ENCODE measurements at regions not wholly inside any gene's neighbourhood (a gene's known extent, or its start where the extent isn't known, plus 50 kb on each side); places are given as distances from the start of the nearest gene placed in this dataset.

- TF ChIP-seq RAD21 (IDR thresholded peaks at IDR 0.05; ENCODE audit: low read depth) (no peak), TAF1 (IDR thresholded peaks at IDR 0.05; ENCODE audit: low read depth) (no peak), EGR1 (IDR thresholded peaks at IDR 0.05) (no peak)
These were observed 54.9 kb upstream of the BZW1 start for GRCh38 chr2:200756618-200757321.

GRCh38 chr2:200757399-200757798, 54.3 kb upstream of the BZW1 start:
- TF ChIP-seq EP300 (IDR thresholded peaks at IDR 0.05; ENCODE audit: borderline replicate concordance) (no peak), CREB1 (IDR thresholded peaks at IDR 0.05; ENCODE audit: low read depth) (no peak), EGR1 (IDR thresholded peaks at IDR 0.05) (no peak), FOXM1 (IDR thresholded peaks at IDR 0.05; ENCODE audit: borderline replicate concordance, low read depth) (no peak), TCF12 (IDR thresholded peaks at IDR 0.05; ENCODE audit: low read depth) (no peak), RAD21 (IDR thresholded peaks at IDR 0.05; ENCODE audit: low read depth) (no peak)

GRCh38 chr2:200758341-200758740, 53.4 kb upstream of the BZW1 start:
- TF ChIP-seq TCF12 (IDR thresholded peaks at IDR 0.05; ENCODE audit: low read depth) (no peak), EGR1 (IDR thresholded peaks at IDR 0.05) (no peak), ZBTB7A (IDR thresholded peaks at IDR 0.05; ENCODE audit: low read depth) (no peak), RAD21 (IDR thresholded peaks at IDR 0.05; ENCODE audit: low read depth) (no peak)

- TF ChIP-seq EGR1 (IDR thresholded peaks at IDR 0.05), result no peak
- no peak for TF ChIP-seq YY1 (IDR thresholded peaks at IDR 0.05; ENCODE audit: low read depth)
- no peak for TF ChIP-seq TAF1 (IDR thresholded peaks at IDR 0.05; ENCODE audit: low read depth)
- no peak for TF ChIP-seq ZBTB7A (IDR thresholded peaks at IDR 0.05; ENCODE audit: low read depth)
- no peak for TF ChIP-seq REST (IDR thresholded peaks at IDR 0.05; ENCODE audit: low read depth)
- no peak for TF ChIP-seq EP300 (IDR thresholded peaks at IDR 0.05; ENCODE audit: borderline replicate concordance)
- TF ChIP-seq RAD21 (IDR thresholded peaks at IDR 0.05; ENCODE audit: low read depth), result no peak
- TF ChIP-seq CREB1 (IDR thresholded peaks at IDR 0.05; ENCODE audit: low read depth), result no peak
- TF ChIP-seq USF1 (IDR thresholded peaks at IDR 0.05), result no peak
- no peak for TF ChIP-seq MAX (IDR thresholded peaks at IDR 0.05)
- TF ChIP-seq CEBPB (IDR thresholded peaks at IDR 0.05), result no peak
- no peak for TF ChIP-seq TCF12 (IDR thresholded peaks at IDR 0.05; ENCODE audit: low read depth)
- no peak for TF ChIP-seq NFIC (IDR thresholded peaks at IDR 0.05)
- no peak for TF ChIP-seq TEAD4 (IDR thresholded peaks at IDR 0.05)
- no peak for TF ChIP-seq FOXM1 (IDR thresholded peaks at IDR 0.05; ENCODE audit: borderline replicate concordance, low read depth)
These were observed 50.4 kb upstream of the BZW1 start for GRCh38 chr2:200761266-200761665.
